ENCODE measurements at regions not wholly inside any gene's neighbourhood (a gene's known extent, or its start where the extent isn't known, plus 50 kb on each side); places are given as distances from the start of the nearest gene placed in this dataset.

GRCh38 chr3:181174676-181175233, 185.2 kb upstream of the DNAJC19 start (continued):
- TF ChIP-seq ZNF433 (tag by site-specific recombination; IDR thresholded peaks at IDR 0.05; ENCODE audit: low read depth) (no peak), ZNF530 (tag by site-specific recombination; IDR thresholded peaks at IDR 0.05; ENCODE audit: low read depth) (no peak)

- Histone ChIP-seq H3K9me3 (ENCODE audit: control insufficient read depth, insufficient read depth, low read depth, low read length) (no peaks in the 10 kb centered on the region), H3K36me3 (ENCODE audit: control insufficient read depth in 2 of 2, insufficient read depth in 1 of 2, low read length in 2 of 2) (no peaks in the 10 kb centered on the region), H3K4me1 (ENCODE audit: control insufficient read depth, insufficient read depth, low read length) (no peaks in the 10 kb centered on the region), H3K4me3 (ENCODE audit: low read depth, low read length) (no peak overlapping the region), H3K27ac (ENCODE audit: extremely low read depth, low read depth, low read length) (no peak overlapping the region)
- CTCF ChIA-PET: no interaction called here
- POLR2A ChIA-PET: no interaction called here
- TF ChIP-seq ZNF140 (tag by site-specific recombination; IDR thresholded peaks at IDR 0.05) (no peak), ZNF610 (tag by site-specific recombination; IDR thresholded peaks at IDR 0.05; ENCODE audit: borderline replicate concordance) (no peak), ZBTB8A (tag by site-specific recombination; IDR thresholded peaks at IDR 0.05) (no peak), ZNF280D (tag by site-specific recombination; IDR thresholded peaks at IDR 0.05) (no peak), ZNF677 (tag by site-specific recombination; IDR thresholded peaks at IDR 0.05) (no peak), ZNF398 (tag by site-specific recombination; IDR thresholded peaks at IDR 0.05) (no peak)
Observed at GRCh38 chr3:181174022-181174421, 184.5 kb upstream of the DNAJC19 start.

GRCh38 chr3:181173227-181173626, 183.7 kb upstream of the DNAJC19 start:
- ChIA-PET CTCF (no interaction called here), POLR2A (no interaction called here)
- Histone ChIP-seq H3K9me3 (ENCODE audit: control insufficient read depth, insufficient read depth, low read depth, low read length) (no peaks in the 10 kb centered on the region), H3K36me3 (ENCODE audit: control insufficient read depth in 2 of 2, insufficient read depth in 1 of 2, low read length in 2 of 2) (no peaks in the 10 kb centered on the region), H3K4me1 (ENCODE audit: control insufficient read depth, insufficient read depth, low read length) (no peaks in the 10 kb centered on the region), H3K27ac (ENCODE audit: extremely low read depth, low read depth, low read length) (no peak overlapping the region), H3K4me3 (ENCODE audit: low read depth, low read length) (no peak overlapping the region)
- TF ChIP-seq ZNF404 (tag by site-specific recombination; IDR thresholded peaks at IDR 0.05) (no peak), ZNF548 (tag by site-specific recombination; IDR thresholded peaks at IDR 0.05) (no peak), GLI4 (tag by site-specific recombination; IDR thresholded peaks at IDR 0.05) (no peak), ZSCAN18 (tag by site-specific recombination; IDR thresholded peaks at IDR 0.05) (no peak), ZSCAN4 (tag by site-specific recombination; IDR thresholded peaks at IDR 0.05) (no peak), SALL2 (tag by site-specific recombination; IDR thresholded peaks at IDR 0.05; ENCODE audit: borderline replicate concordance) (no peak), ZNF23 (tag by site-specific recombination; IDR thresholded peaks at IDR 0.05; ENCODE audit: borderline replicate concordance) (no peak), ZSCAN16 (tag by site-specific recombination; IDR thresholded peaks at IDR 0.05) (no peak), ZNF423 (tag by site-specific recombination; IDR thresholded peaks at IDR 0.05) (no peak), SP3 (tag by site-specific recombination; IDR thresholded peaks at IDR 0.05) (no peak), ZNF266 (tag by site-specific recombination; IDR thresholded peaks at IDR 0.05; ENCODE audit: low read depth) (no peak), ZNF843 (tag by site-specific recombination; IDR thresholded peaks at IDR 0.05) (no peak), ZNF426 (tag by site-specific recombination; IDR thresholded peaks at IDR 0.05) (no peak), ZNF658 (tag by site-specific recombination; IDR thresholded peaks at IDR 0.05) (no peak), WT1 (tag by site-specific recombination; IDR thresholded peaks at IDR 0.05) (no peak)

Measured in HEK293 (cell line).